GM19467 (cell line): ENCODE measurements at regions not wholly inside any gene's neighbourhood (a gene's known extent, or its start where the extent isn't known, plus 50 kb on each side); places are given as distances from the start of the nearest gene placed in this dataset.

ENCODE experiments used
- ATAC-seq: cut with Tn5 transposase; IDR thresholded peaks from one replicate; pipeline ENCODE4 v1.9.1; 2021; ENCODE audit warnings: mild to moderate bottlenecking, moderate library complexity; ENCODE audit not compliant: unreplicated experiment

- ATAC-seq, result no peak
Measured at GRCh38 chr13:48842316-48842715, 133.4 kb upstream of the FNDC3A start.

DNA sequence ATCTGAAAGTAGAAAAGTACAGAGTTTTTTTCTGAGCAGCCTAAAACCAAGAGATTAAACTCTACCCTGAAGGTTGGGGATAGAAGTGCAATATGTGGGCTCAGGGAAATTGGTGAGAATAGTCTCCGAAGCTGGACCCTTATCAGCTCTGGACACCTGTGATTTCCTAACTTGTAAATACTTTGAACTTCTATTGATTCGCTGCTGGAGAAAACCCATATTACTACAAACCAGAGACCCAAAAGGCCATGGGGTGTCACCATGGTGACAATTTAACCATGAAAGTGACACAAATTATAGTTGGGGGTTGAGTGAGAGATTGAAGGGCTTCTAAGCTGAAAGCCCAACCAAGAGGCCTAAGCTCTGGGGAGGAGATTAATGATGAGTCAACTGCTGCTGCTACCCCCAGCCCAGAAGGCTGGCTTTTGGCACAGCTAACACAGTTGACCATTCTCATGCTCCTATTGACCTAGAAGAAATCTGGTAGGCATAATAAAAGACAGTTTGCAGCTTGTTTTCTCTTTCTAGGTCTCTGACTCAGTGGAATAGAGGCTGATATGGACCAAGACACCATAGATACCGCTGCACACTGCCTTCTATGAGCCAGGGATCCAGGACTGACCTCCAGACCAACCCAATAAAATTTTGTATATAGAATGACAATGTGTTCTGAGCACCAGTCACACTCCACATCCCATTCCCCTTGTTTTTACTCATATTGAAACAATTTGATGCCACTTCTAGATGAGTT lies 131.9 kb upstream of the FNDC3A start:
- no peak for ATAC-seq

DNA sequence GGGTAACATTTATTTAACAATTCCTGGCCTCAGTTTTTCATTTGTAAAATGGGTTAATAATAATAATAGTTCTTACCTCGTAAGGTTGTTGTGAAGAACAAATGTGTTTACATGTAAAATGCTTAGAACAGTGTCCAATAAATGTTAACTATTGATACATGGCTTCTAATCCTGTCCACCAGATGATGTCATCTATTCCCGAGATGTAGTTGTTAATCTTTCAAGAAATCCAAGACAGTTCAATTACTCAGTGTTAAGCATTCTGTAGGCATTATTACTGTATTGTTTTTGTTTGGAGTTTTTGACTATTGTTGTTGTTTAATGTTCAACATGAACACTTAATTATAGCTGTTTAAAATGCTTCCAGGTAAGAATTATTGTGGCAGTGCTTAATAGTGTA lies 131.0 kb upstream of the FNDC3A start:
- ATAC-seq, result no peak

DNA sequence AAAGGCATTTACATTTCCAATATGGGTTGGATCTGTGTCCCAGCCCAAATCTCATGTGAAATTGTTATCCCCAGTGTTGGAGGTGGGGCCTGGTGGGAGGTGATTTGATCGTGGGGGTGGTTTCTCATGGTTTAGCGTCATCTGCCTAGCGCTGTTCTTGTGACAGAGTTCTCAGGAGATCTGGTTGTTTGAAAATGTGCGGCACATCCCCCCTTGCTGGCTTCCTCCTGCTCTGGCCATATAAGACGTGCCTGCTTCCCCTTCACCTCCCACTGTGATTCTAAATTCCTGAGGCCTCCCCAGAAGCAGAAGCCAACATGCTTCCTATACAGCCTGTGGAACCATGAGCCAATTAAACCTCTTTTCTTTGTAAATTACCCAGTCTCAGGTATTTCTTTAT lies 126.2 kb upstream of the FNDC3A start:
- no peak for ATAC-seq

DNA sequence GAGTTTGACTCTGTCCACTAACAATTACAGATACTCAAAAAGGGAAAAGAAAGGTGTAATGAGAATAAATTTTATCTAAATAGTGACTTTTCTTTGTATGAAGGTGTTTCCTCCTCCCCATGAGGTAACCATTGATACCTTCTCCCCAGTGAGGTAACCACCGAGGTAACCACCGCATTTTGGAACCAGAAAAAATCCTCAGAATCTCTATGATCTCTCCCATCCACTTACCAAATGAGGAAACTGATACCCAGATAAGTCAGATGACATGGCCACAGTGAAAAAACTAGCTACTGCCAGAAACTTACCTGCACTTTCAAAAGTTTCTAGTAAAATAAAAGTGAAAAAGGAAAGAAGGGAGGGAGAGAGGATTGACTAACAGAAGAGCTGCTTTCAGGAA lies 124.0 kb upstream of the FNDC3A start:
- no peak for ATAC-seq

DNA sequence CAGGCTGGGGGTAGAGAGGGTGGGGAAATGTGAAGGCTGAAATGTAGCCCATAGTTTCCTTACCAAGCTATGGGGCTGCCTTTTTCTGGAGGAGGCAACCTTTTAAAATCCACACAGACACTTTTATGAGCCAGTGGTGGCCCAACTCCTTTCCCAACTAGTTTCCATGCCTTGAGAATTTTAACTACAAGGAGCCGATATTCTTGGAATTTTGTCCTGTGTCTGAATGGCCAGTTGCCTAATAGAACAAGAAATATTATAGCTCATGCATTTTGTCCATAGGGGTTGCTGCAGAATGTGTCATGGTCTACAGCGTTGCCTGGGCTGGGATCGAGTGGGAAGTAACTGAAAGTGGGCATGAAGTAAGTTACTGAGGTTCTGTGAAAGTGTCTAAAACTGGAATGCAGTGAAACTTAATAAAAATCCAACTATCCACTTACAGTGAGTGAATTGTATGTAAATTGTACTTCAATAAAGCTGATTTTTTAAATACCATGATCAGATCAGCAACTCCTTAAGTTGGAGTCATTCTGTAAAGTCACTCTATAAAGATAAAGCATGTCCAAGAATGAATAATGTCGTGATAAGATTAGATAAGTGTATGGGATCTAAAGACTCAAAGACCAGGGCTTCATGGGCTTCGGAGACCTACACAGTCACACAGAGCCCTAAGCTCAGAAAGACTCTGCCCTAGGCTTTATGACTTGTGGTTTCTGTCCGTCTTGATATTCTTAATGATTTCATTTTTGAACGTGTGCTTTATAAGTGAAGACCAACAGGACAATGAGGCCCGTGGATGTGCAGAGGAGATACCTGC lies 122.6 kb upstream of the FNDC3A start:
- no peak for ATAC-seq

GRCh38 chr13:48853728-48854102 lies 122.0 kb upstream of the FNDC3A start:
- no peak for ATAC-seq

GRCh38 chr13:48857576-48857975 lies 118.1 kb upstream of the FNDC3A start:
- no peak for ATAC-seq

- no peak for ATAC-seq
Measured at GRCh38 chr13:48858122-48858902, 117.4 kb upstream of the FNDC3A start.

GRCh38 chr13:48859272-48860105 lies 116.2 kb upstream of the FNDC3A start:
- ATAC-seq, result no peak

DNA sequence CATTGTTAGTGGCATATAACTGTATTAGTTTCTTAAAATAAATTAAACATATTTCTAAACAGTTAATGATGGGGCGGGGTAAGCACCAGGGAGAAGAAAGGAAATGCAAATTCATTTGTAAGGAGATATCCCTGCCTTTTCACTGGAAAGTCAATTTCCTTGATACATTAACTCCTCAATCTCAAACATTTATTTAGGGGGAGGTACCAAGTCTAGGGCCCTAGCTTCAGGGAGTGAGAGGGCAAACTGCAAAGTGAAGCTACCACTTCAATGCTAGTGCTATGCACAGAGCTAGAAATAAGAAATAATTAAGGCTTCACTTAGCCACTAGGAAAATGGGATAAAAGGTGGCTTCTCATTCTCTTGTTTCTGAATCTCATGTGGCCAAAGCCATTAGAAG lies 115.3 kb upstream of the FNDC3A start:
- ATAC-seq, result no peak

DNA sequence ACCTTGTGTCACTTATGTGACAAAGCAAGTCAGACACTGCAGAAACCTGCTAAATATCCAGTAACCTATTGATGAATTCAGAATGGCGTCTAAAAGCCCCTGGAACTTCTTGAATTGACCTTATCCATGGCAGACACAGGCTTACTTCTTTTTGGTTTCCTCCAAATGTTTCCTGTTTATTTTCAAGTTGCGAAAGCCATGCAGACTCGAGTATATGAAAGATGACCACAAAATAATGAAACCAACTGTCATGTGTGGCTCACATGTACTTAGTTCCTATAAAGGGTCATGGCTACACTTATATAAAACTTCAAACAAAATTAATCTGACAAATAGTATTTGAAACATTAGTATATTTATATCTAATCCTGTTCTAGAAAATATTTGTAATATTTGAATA lies 113.1 kb upstream of the FNDC3A start:
- ATAC-seq, result no peak

DNA sequence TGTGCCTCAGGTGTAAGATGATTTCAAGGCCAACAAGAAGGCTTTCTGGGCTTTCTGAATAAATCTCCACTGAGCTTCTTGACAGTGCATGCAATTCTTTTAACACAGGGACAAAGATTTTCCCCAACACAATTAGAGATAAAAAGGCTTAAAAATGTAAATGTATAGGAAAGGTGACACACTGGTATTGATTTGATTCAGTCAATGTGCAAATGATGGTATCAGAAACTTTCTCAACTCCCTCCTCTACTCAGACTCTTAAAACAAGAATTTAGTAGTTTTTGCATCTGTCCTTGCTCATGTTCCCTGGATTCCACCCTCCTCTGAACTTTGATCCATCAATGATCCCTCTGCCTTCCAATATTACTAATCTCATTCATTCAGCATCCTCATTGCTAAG lies 111.6 kb upstream of the FNDC3A start:
- no peak for ATAC-seq

DNA sequence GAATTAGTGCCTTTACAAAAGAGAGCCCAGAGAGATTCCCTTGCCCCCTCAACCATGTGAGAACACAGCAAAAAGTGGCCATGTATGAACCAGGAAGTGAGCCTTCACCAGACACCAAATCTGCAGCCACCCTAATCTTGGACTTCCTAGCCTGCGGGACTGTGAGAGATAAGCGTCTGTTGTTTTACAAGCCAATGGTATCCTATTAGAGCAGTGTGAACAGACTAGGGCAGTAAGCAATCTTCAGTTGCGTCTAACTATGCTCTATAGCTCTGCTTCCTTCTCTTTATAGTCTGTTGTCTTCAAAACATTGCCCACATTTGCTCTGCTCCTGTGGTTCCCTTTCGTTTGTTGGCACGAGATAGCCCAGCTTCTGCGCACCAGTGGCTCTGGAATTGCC lies 109.5 kb upstream of the FNDC3A start:
- no peak for ATAC-seq

GRCh38 chr13:48873081-48873480 lies 102.6 kb upstream of the FNDC3A start:
- ATAC-seq, result no peak

DNA sequence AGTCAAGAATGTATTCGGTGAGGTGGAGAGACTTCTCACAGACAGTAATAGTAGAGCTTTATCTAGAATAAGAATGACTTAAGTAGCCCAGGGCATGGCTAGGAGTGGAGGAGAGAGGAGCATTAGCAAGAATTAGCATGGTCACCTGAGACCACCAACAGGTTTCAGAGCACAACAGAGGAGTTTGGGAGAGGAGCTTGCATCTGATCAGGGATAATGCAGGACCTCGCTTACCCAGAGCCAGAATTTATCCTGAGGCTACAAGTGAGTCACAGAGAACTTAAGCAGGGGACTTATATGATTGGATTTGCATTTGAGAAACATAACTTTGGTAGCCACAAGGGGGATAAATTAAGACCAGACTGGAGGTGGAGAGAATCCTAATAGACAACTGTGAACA lies 102.1 kb upstream of the FNDC3A start:
- ATAC-seq, result no peak

DNA sequence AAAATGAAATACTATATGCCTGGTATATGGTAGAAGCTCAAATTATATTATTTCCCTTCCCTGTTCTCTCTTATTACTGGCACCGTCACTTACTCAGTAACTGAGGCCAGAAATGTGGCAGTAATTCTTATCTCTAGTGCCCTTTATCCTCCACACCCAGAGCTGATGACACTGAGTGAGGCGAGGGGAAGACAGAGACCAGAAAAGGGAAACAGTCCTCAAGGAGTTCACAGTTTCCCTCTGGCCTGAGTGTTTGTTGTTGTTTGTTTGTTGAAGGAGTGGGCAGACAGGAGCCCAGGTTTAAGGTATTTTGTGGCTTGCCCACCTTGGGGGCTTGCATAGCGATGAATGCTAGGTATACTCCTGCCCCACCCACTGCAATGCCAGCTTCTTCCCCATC lies 101.5 kb upstream of the FNDC3A start:
- no peak for ATAC-seq

GRCh38 chr13:48875047-48875446 lies 100.7 kb upstream of the FNDC3A start:
- ATAC-seq, result no peak

GRCh38 chr13:48876289-48876688 lies 99.4 kb upstream of the FNDC3A start:
- ATAC-seq, result no peak

DNA sequence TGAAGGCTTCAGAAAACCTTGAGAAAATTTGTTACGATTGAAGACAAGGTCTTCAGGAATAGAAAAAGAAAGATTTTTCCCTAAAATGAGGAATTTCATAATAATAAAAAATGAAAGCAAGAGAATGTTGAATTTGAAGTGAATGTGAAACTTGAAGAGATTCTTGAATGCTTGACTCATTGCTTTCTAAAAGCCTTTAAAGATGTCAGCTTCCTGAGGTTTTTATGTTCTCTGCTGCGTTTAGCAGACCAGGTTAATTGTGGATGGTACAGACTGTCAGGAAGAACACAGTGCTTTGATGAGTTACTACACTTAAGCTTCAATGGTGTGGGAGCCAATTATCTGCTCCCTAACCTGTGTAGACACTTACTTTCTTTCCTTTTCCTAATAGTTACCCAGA lies 96.3 kb upstream of the FNDC3A start:
- no peak for ATAC-seq

- no peak for ATAC-seq
Measured at GRCh38 chr13:48879854-48880253, 95.9 kb upstream of the FNDC3A start.
